HepG2 (cell line): ENCODE measurements at regions not wholly inside any gene's neighbourhood (a gene's known extent, or its start where the extent isn't known, plus 50 kb on each side); places are given as distances from the start of the nearest gene placed in this dataset.

Source experiments
- ARNT2 ChIP-seq: sonication (generic); formaldehyde crosslinking; IDR thresholded peaks from 2 replicates; pipeline ENCODE4 v1.8.0; 2022; ENCODE audit warnings: mild to moderate bottlenecking, low read depth, missing genetic modification reagents, moderate library complexity
- CENPX ChIP-seq: sonication (generic); formaldehyde crosslinking; IDR thresholded peaks from 2 replicates; pipeline ENCODE4 v1.9.0; 2021; ENCODE audit warnings: mild to moderate bottlenecking, missing genetic modification reagents, moderate library complexity
- EEA1 ChIP-seq: sonication (generic); formaldehyde crosslinking; IDR thresholded peaks from 2 replicates; pipeline ENCODE4 v1.5.1; 2020; ENCODE audit warnings: mild to moderate bottlenecking, missing genetic modification reagents, borderline replicate concordance
- ETV5 ChIP-seq: IDR thresholded peaks from 2 replicates; pipeline ENCODE4 v1.6.1; 2018; ENCODE audit warnings: missing biosample characterization, missing genetic modification reagents, inconsistent platforms, borderline replicate concordance
- FOXO1 ChIP-seq: sonication (generic); formaldehyde crosslinking; IDR thresholded peaks from 2 replicates; pipeline ENCODE4 v1.4.0; 2020; ENCODE audit warnings: missing genetic modification reagents
- KAT2B ChIP-seq: fragments of 150-350 bp; IDR thresholded peaks from 2 replicates; pipeline ENCODE4 v1.6.1; 2014; ENCODE audit warnings: low read depth, low read length, borderline replicate concordance
- MIER2 ChIP-seq: IDR thresholded peaks from 2 replicates; pipeline ENCODE4 v1.6.1; 2016; ENCODE audit warnings: missing biosample characterization, missing genetic modification reagents
- MYNN ChIP-seq: sonication (generic); formaldehyde crosslinking; IDR thresholded peaks from 2 replicates; pipeline ENCODE4 v1.4.0; 2020; ENCODE audit warnings: mild to moderate bottlenecking, low read depth, missing genetic modification reagents
- RCOR2 ChIP-seq: IDR thresholded peaks from 2 replicates; pipeline ENCODE4 v1.6.1; 2016; ENCODE audit warnings: missing biosample characterization, missing genetic modification reagents
- REXO4 ChIP-seq: sonication (generic); formaldehyde crosslinking; IDR thresholded peaks from 2 replicates; pipeline ENCODE4 v1.8.0; 2022; ENCODE audit warnings: missing genetic modification reagents, mild to moderate bottlenecking, borderline replicate concordance
- RNF2 ChIP-seq: fragments of 450-650 bp; conservative IDR thresholded peaks from 2 replicates; pipeline ENCODE4 v1.6.1; 2016; ENCODE audit warnings: low read depth
- RORA ChIP-seq: sonication (generic); formaldehyde crosslinking; IDR thresholded peaks from 2 replicates; pipeline ENCODE4 v1.5.0; 2020; ENCODE audit warnings: mild to moderate bottlenecking, missing genetic modification reagents, moderate library complexity
- TSC22D2 ChIP-seq: sonication (generic); formaldehyde crosslinking; IDR thresholded peaks from 2 replicates; pipeline ENCODE4 v1.5.1; 2020; ENCODE audit warnings: missing genetic modification reagents, mild to moderate bottlenecking, borderline replicate concordance
- YY1 ChIP-seq: IDR thresholded peaks from 2 replicates; pipeline ENCODE4 v1.6.1; 2011; ENCODE audit warnings: low read length, low read depth, moderate library complexity, mild to moderate bottlenecking; ENCODE audit not compliant: insufficient read depth, insufficient replicate concordance
- ZFP36L1 ChIP-seq: sonication (generic); formaldehyde crosslinking; IDR thresholded peaks from 2 replicates; pipeline ENCODE4 v1.8.0; 2022; ENCODE audit warnings: mild to moderate bottlenecking, missing genetic modification reagents, moderate library complexity
- ZFX ChIP-seq: sonication (generic); formaldehyde crosslinking; IDR thresholded peaks from 2 replicates; pipeline ENCODE4 v1.4.0; 2020; ENCODE audit warnings: mild to moderate bottlenecking, low read depth, missing genetic modification reagents, moderate library complexity
- ZNF136 ChIP-seq: sonication (generic); formaldehyde crosslinking; IDR thresholded peaks from 2 replicates; pipeline ENCODE4 v1.8.1; 2022; ENCODE audit warnings: low read depth, mild to moderate bottlenecking, moderate library complexity, missing genetic modification reagents
- ZNF549 ChIP-seq: sonication (generic); formaldehyde crosslinking; IDR thresholded peaks from 2 replicates; pipeline ENCODE4 v1.5.0; 2020; ENCODE audit warnings: missing genetic modification reagents
- ZNF562 ChIP-seq: sonication (generic); formaldehyde crosslinking; IDR thresholded peaks from 2 replicates; pipeline ENCODE4 v1.8.0; 2022; ENCODE audit warnings: missing genetic modification reagents, borderline replicate concordance
- ZNF615 ChIP-seq: sonication (generic); formaldehyde crosslinking; IDR thresholded peaks from 2 replicates; pipeline ENCODE4 v1.5.0; 2020; ENCODE audit warnings: mild to moderate bottlenecking, missing genetic modification reagents, borderline replicate concordance
- ZNF629 ChIP-seq: sonication (generic); formaldehyde crosslinking; conservative IDR thresholded peaks from 2 replicates; pipeline ENCODE4 v1.5.0; 2020; ENCODE audit warnings: missing genetic modification reagents
- ZNF703 ChIP-seq: sonication (generic); formaldehyde crosslinking; IDR thresholded peaks from 2 replicates; pipeline ENCODE4 v1.5.1; 2020; ENCODE audit warnings: missing genetic modification reagents, mild to moderate bottlenecking, moderate library complexity, borderline replicate concordance
- ZNF780A ChIP-seq: sonication (generic); formaldehyde crosslinking; IDR thresholded peaks from 2 replicates; pipeline ENCODE4 v1.8.0; 2022; ENCODE audit warnings: mild to moderate bottlenecking, missing genetic modification reagents, moderate library complexity
- TF ChIP-seq, protein P1 (sequence below): IDR thresholded peaks from 2 replicates; pipeline ENCODE4 v1.6.1; 2018; ENCODE audit warnings: missing genetic modification reagents
- TF ChIP-seq, protein P2 (sequence below): fragments of 450-650 bp; IDR thresholded peaks from 2 replicates; pipeline ENCODE4 v1.6.1; 2016
- TF ChIP-seq, protein P3 (sequence below): sonication (generic); formaldehyde crosslinking; IDR thresholded peaks from 2 replicates; pipeline ENCODE4 v1.4.0; 2020; ENCODE audit warnings: mild to moderate bottlenecking, low read depth, missing genetic modification reagents
- TF ChIP-seq, protein P4 (sequence below): IDR thresholded peaks from 2 replicates; pipeline ENCODE4 v1.6.1; 2016; ENCODE audit warnings: low read depth, control low read depth

GRCh38 chr12:58765653-58766512, 154.4 kb downstream of the LRIG3 start (continued):
- TF ChIP-seq KAT2B (peak; percentile 34; the same call in 1 of the 2 replicates), MIER2 (CRISPR knock-in tag) (peak; percentile 75), RNF2 (no peak), ZNF562 (CRISPR knock-in tag) (no peak), ARNT2 (CRISPR knock-in tag) (no peak), REXO4 (CRISPR knock-in tag) (no peak), YY1 (no peak), FOXO1 (peak; percentile 84), ZNF703 (no peak), ZNF629 (no peak), EEA1 (CRISPR knock-in tag) (no peak), ETV5 (CRISPR knock-in tag) (no peak; the same call in 1 of the 2 replicates), ZNF615 (CRISPR knock-in tag) (no peak), TSC22D2 (CRISPR knock-in tag) (no peak), MYNN (CRISPR knock-in tag) (no peak), ZFX (no peak), ZNF780A (CRISPR knock-in tag) (no peak), RORA (CRISPR knock-in tag) (no peak), ZNF549 (no peak), RCOR2 (CRISPR knock-in tag) (peak; percentile 85; the same call in 1 of the 2 replicates), CENPX (CRISPR knock-in tag) (no peak), ZFP36L1 (peak; percentile 67; the same call in 1 of the 2 replicates), ZNF136 (CRISPR knock-in tag) (no peak)
- TF ChIP-seq, protein P1, sequence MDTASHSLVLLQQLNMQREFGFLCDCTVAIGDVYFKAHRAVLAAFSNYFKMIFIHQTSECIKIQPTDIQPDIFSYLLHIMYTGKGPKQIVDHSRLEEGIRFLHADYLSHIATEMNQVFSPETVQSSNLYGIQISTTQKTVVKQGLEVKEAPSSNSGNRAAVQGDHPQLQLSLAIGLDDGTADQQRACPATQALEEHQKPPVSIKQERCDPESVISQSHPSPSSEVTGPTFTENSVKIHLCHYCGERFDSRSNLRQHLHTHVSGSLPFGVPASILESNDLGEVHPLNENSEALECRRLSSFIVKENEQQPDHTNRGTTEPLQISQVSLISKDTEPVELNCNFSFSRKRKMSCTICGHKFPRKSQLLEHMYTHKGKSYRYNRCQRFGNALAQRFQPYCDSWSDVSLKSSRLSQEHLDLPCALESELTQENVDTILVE (CRISPR knock-in tag): no peak
- TF ChIP-seq, protein P2, sequence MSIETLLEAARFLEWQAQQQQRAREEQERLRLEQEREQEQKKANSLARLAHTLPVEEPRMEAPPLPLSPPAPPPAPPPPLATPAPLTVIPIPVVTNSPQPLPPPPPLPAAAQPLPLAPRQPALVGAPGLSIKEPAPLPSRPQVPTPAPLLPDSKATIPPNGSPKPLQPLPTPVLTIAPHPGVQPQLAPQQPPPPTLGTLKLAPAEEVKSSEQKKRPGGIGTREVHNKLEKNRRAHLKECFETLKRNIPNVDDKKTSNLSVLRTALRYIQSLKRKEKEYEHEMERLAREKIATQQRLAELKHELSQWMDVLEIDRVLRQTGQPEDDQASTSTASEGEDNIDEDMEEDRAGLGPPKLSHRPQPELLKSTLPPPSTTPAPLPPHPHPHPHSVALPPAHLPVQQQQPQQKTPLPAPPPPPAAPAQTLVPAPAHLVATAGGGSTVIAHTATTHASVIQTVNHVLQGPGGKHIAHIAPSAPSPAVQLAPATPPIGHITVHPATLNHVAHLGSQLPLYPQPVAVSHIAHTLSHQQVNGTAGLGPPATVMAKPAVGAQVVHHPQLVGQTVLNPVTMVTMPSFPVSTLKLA: no peak
- TF ChIP-seq, protein P3, sequence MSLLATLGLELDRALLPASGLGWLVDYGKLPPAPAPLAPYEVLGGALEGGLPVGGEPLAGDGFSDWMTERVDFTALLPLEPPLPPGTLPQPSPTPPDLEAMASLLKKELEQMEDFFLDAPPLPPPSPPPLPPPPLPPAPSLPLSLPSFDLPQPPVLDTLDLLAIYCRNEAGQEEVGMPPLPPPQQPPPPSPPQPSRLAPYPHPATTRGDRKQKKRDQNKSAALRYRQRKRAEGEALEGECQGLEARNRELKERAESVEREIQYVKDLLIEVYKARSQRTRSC (CRISPR knock-in tag): no peak
- TF ChIP-seq, protein P4, sequence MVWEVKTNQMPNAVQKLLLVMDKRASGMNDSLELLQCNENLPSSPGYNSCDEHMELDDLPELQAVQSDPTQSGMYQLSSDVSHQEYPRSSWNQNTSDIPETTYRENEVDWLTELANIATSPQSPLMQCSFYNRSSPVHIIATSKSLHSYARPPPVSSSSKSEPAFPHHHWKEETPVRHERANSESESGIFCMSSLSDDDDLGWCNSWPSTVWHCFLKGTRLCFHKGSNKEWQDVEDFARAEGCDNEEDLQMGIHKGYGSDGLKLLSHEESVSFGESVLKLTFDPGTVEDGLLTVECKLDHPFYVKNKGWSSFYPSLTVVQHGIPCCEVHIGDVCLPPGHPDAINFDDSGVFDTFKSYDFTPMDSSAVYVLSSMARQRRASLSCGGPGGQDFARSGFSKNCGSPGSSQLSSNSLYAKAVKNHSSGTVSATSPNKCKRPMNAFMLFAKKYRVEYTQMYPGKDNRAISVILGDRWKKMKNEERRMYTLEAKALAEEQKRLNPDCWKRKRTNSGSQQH (CRISPR knock-in tag): no peak
